ENCODE measurements at regions not wholly inside any gene's neighbourhood (a gene's known extent, or its start where the extent isn't known, plus 50 kb on each side); places are given as distances from the start of the nearest gene placed in this dataset.
"Not testable (repeated sequence)": the region's sequence is repeated elsewhere in the genome, so short reads cannot be mapped to it uniquely, and the experiment has no call there.

DNA sequence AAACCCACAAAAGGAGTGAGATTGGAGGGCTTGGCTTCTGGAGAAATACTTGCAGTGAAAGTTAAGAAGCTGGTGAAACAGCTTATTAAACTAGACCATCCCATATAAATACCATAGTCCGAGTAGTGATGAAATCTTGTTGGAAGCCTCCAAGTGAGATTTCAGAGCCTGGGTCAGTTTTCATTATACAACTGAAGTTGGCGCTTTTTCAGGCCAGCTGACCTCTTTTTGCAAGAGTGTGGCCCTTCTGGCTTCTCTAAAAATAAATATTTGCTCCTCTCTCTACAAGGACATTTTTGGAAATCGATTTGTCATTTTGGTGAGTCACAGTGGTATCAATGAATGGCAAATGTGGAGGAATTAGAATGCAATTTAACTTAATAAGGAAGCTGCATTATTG is 51.2 kb upstream of the THRB start:
- no peak for DNase-seq

DNA sequence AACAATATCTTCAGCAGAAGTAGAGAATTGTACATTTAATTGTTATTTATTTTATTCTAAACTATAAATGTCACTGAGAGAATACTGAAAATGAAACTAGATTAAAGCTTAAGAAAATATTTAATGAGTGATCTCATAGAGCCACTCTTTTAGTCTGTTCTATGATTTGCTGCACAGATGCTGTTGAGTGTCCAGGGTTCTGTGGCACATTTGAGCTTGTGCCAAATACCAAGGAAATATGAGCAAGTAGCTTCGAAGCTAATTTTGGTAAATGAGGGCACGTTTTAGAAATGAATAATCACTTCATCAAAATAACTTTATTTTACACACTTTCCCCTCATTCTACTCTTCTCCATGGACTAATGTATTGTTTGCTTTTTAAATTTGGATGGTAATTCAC is 53.6 kb upstream of the THRB start:
- no peak for DNase-seq

GRCh38 chr3:24550588-24550987 is 55.9 kb upstream of the THRB start:
- no peak for DNase-seq

- no peak for DNase-seq
Observed at GRCh38 chr3:24551626-24552025, 57.0 kb upstream of the THRB start.

GRCh38 chr3:24562895-24563294 is 68.2 kb upstream of the THRB start:
- DNase-seq, result no peak

- no peak for DNase-seq
Observed at GRCh38 chr3:24565053-24565452, 70.4 kb upstream of the THRB start.

GRCh38 chr3:24565656-24566055 is 71.0 kb upstream of the THRB start:
- DNase-seq, result no peak

- no peak for DNase-seq
Observed at GRCh38 chr3:24566927-24567326, 72.3 kb upstream of the THRB start.

DNA sequence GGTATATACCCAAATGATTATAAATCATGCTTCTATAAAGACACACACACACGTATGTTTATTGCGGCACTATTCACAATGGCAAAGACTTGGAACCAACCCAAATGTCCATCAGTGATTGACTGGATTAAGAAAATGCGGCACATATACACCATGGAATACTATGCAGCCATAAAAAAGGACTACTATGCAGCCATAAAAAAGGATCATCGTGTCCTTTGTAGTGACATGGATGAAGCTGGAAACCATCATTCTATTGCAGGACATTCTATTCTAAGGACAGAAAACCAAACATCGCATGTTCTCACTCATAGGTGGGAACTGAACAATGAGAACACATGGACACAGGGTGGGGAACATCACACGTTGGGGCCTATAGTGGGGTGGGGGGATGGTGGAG is 77.8 kb upstream of the THRB start:
- not testable (repeated sequence) for DNase-seq

GRCh38 chr3:24573576-24573975 is 78.9 kb upstream of the THRB start:
- DNase-seq, result no peak

GRCh38 chr3:24578324-24578723 is 83.7 kb upstream of the THRB start:
- no peak for DNase-seq

- DNase-seq, result no peak
Observed at GRCh38 chr3:24578951-24579421, 84.3 kb upstream of the THRB start.

GRCh38 chr3:24582431-24583403 is 88.1 kb upstream of the THRB start:
- DNase-seq, result no peak

GRCh38 chr3:24586920-24587319 is 92.3 kb upstream of the THRB start:
- DNase-seq, result no peak

DNA sequence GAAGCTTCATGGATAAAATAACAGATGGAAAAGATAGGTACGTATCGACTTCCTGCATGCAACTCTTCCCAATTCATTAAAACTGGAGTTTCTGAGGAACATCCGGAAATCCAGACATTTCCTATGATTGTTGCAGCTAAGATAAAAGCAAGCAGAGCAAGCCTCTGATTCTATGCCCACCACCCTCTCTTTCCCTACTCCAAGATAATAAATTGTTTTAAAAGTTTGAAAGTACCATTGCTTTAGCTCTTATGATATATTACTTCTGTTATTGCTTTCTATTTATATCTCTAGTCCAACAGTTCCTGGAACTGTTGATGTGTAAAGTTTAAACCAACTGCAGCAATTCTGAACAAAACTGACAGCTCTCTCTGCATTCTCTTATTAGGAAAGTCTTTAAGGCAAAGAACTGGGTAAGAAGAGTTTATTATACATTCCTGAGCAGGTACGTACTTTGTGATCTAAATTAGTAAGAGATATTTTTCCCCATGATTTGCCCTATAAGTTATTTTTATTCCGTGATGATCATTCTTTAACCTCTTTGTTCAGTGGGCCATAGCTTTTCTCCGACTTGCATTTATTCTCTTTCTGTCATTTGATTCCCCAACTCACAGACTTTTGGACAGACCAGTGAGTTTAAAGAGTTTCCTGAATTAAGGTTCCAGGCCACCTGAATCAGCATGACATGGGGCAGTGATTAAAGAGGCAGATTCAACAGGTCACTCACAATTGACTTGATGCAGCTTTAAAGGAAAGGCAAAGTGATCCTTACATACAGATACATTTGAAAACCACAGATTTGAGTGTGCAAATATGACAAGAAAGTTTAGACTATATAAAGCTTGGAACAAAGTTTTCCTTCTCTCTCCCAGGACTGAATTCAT is 94.2 kb upstream of the THRB start:
- no peak for DNase-seq

GRCh38 chr3:24589513-24589851 is 94.8 kb upstream of the THRB start:
- no peak for DNase-seq

DNA sequence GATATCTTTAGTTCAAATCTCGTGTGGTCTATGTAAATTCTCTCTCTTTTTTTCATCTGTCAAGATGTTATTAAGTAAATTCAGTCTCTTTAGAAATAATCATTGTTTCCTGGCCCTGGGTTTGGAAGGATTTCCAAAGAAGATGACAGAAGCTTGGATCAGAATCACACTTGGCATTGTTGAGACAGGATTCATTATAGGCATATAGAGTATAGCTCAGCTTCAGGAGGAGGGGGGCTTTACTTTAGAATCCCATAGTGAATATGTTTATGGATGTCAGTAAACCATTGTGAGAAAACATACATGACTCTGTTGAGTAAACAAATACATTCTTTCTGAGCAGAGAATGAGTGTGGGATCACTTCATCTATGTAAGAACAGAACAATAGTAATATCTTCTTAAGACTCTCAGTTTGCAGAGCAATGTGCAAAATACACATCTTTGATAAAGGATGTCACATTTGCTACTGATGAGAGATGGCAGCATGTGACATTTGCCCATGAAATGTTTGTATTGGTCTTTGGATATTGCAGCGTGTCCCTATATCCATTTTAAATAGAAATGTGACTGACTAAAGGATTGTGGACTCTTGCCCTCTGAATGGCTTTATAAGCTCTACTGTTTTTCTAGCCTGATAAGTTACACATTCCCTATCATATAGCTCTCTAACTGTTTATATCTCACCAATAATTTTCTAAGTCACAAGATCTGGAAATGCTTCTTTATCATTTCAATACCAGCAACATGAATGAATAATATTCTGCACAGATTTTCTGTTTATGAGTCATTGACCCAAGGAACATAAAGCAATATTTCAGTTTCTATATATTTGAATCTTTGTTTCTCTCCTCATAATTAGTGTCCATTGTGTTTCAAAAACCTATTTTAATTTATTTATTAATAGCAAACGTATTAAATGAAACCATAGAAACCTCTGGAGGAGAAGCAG is 95.6 kb upstream of the THRB start:
- peak; percentile 7 for DNase-seq

- no peak for DNase-seq
Observed at GRCh38 chr3:24591191-24591590, 96.5 kb upstream of the THRB start.

GRCh38 chr3:24591661-24592555 is 97.3 kb upstream of the THRB start:
- DNase-seq, result no peak

- no peak for DNase-seq
Observed at GRCh38 chr3:24594161-24594560, 99.5 kb upstream of the THRB start.

- DNase-seq, result no peak
Observed at GRCh38 chr3:24595796-24596195, 101.1 kb upstream of the THRB start.

DNA sequence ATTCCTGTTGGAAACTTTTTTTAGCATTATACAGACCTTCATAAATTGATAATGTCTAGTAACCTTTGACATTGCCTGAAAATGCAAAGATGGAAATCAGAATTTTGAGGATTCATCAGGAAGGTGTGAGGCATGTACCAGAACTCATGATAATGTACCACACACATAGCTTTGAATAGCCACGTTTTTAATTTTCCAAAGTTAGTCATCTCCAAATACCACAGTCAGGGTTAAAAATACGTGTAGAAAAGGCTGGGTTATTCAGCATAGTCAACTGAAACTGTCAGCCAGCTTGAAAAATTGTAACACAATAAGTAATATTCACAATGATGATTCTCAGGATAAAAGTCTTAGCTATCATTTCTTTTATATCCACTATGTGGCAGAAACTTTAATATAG is 102.0 kb upstream of the THRB start:
- DNase-seq, result no peak

Measured in suppressor macrophage treated with lipopolysaccharide for 4 hours (primary cell).